Ovary (tissue), 7 donors: ENCODE measurements at regions not wholly inside any gene's neighbourhood (a gene's known extent, or its start where the extent isn't known, plus 50 kb on each side); places are given as distances from the start of the nearest gene placed in this dataset.
"Not testable (repeated sequence)": the region's sequence is repeated elsewhere in the genome, so short reads cannot be mapped to it uniquely, and the experiment has no call there.

ENCODE experiments used
- DNase-seq, 5 donors: peaks; one replicate each; pipeline ENCODE4 v3.0.0-alpha.2; 2019 to 2020
- H3K27ac ChIP-seq, 2 donors: fragments of 200-600 bp; one replicate each; pipeline versions ENCODE4 v1.5.1 to v1.8.0; 2019 to 2022
- H3K27me3 ChIP-seq: fragments of 200-600 bp; one replicate; pipeline ENCODE4 v1.8.0; 2022
- H3K36me3 ChIP-seq: fragments of 200-600 bp; sonication (generic); one replicate; pipeline ENCODE4 v1.5.1; 2019
- H3K4me1 ChIP-seq: one replicate; pipeline ENCODE4 v1.8.1; 2013; ENCODE audit warnings: mild to moderate bottlenecking, moderate library complexity; ENCODE audit not compliant: insufficient read depth
- H3K4me3 ChIP-seq: fragments of 200-600 bp; sonication (generic); one replicate; pipeline ENCODE4 v1.5.1; 2017
- H3K9me3 ChIP-seq, 2 donors: fragments of 200-600 bp in 1 of 2; sonication (generic) in 1 of 2; one replicate each; pipeline versions ENCODE4 v1.5.1 to v1.8.1; 2013 to 2019; ENCODE audit warnings: mild to moderate bottlenecking in 1 of 2, moderate library complexity in 1 of 2
- CTCF ChIP-seq, 3 donors: fragments of 450-650 bp in 2 of 3; fragments of 200-600 bp in 1 of 3; IDR thresholded peaks; one replicate each; pipeline versions ENCODE4 v1.5.1 to v1.8.0; 2016 to 2022; ENCODE audit warnings: antibody characterized with exemption in 3 of 3, mild to moderate bottlenecking in 1 of 3
- EP300 ChIP-seq: sonication (generic); formaldehyde crosslinking; IDR thresholded peaks from one replicate; pipeline ENCODE4 v1.6.1; 2017; ENCODE audit warnings: antibody characterized with exemption
- POLR2A ChIP-seq: fragments of 450-650 bp; IDR thresholded peaks from one replicate; pipeline ENCODE4 v1.6.1; 2017; ENCODE audit warnings: antibody characterized with exemption, mild to moderate bottlenecking, moderate library complexity
- WGBS, 3 donors: extraction: QIAGEN DNeasy Blood & Tissue Kit in 1 of 3; methylation state at CpG; one replicate each; pipeline versions ENCODE4 v1.1.5 to v1.1.7; 2013 to 2017; 5-methylcytosine and 5-hydroxymethylcytosine counted together
- intact Hi-C, 4 donors: fragments of 100-400 bp; cut with DNase I; formaldehyde crosslinking; loops; one replicate each; pipeline versions ENCODE4 v1.11.0 to v1.15.1; 2022 to 2023
- donor health status: DM: no; HTN: no; CAD: no; lungs with moderate emphysema.
- donor health status: DM: no; HTN: no; CAD: no.
- donor health status: Bipolar disorder and iron deficiency.
- donor health status: DM: no; HTN: no; CAD: no.
- donor health status: DM: yes; HTN: yes; CAD: no.

GRCh38 chr6:12359036-12359435 lies 68.9 kb downstream of the EDN1 start:
- WGBS, 3 donors = 55 to 68% (median 61%) methylated on average over 3 of the region's 3 CpGs
- Histone ChIP-seq H3K4me1 (no peaks in the 10 kb centered on the region), H3K27ac (no peak overlapping the region), H3K4me3 (no peak overlapping the region), H3K36me3 (no peaks in the 10 kb centered on the region), H3K9me3 (no peaks in the 10 kb centered on the region), H3K27me3 (no peaks in the 10 kb centered on the region)
- intact Hi-C loops = no loop called here
- no peak for TF ChIP-seq CTCF (IDR thresholded peaks at IDR 0.05)
- TF ChIP-seq EP300 = no peak
- no peak for TF ChIP-seq POLR2A
- no peak for DNase-seq

- WGBS, 3 donors = 88 to 94% (median 93%) methylated on average over 2 of the region's 2 CpGs
- TF ChIP-seq CTCF (IDR thresholded peaks at IDR 0.05) (no peak), EP300 (no peak), POLR2A (no peak)
- no peak for DNase-seq
Measured at GRCh38 chr6:12361042-12361765, 71.0 kb downstream of the EDN1 start.

GRCh38 chr6:12363277-12363650 lies 73.1 kb downstream of the EDN1 start:
- intact Hi-C loops, H3K9me3 ChIP-seq, DNase-seq, H3K27me3 ChIP-seq, H3K4me1 ChIP-seq, H3K36me3 ChIP-seq, H3K4me3 ChIP-seq, H3K27ac ChIP-seq: not testable (repeated sequence)
- 89 to 92% (median 91%) methylated on average over 6 of the region's 6 CpGs for WGBS, 3 donors

More at GRCh38 chr6:12361042-12361765, 71.0 kb downstream of the EDN1 start:
- intact Hi-C loops = no loop called here
- Histone ChIP-seq H3K36me3 (no peaks in the 10 kb centered on the region), H3K4me1 (no peaks in the 10 kb centered on the region), H3K27ac (no peak overlapping the region), H3K4me3 (no peak overlapping the region), H3K9me3 (no peaks in the 10 kb centered on the region), H3K27me3 (no peaks in the 10 kb centered on the region)

- H3K4me3 ChIP-seq = no peak overlapping the region
- TF ChIP-seq POLR2A (no peak), EP300 (no peak), CTCF (IDR thresholded peaks at IDR 0.05) (no peak)
- WGBS, 3 donors = 78 to 83% (median 83%) methylated on average over 11 of the region's 11 CpGs
- no peaks in the 10 kb centered on the region for H3K27me3 ChIP-seq
- H3K4me1 ChIP-seq = no peaks in the 10 kb centered on the region
- intact Hi-C loops = no loop called here
- no peaks in the 10 kb centered on the region for H3K36me3 ChIP-seq
- H3K27ac ChIP-seq = no peak overlapping the region
- no peak for DNase-seq
- H3K9me3 ChIP-seq = no peaks in the 10 kb centered on the region
Measured at GRCh38 chr6:12363651-12364381, 73.7 kb downstream of the EDN1 start.

- Histone ChIP-seq H3K9me3 (no peaks in the 10 kb centered on the region), H3K36me3 (no peaks in the 10 kb centered on the region), H3K27ac (no peak overlapping the region), H3K4me1 (no peaks in the 10 kb centered on the region), H3K4me3 (no peak overlapping the region), H3K27me3 (no peaks in the 10 kb centered on the region)
- 84 to 97% (median 89%) methylated on average over 1 of the region's 1 CpG for WGBS, 3 donors
- no peak for DNase-seq
- TF ChIP-seq EP300 = no peak
- no peak for TF ChIP-seq POLR2A
- no peak for TF ChIP-seq CTCF (IDR thresholded peaks at IDR 0.05)
- intact Hi-C loops = no loop called here
Measured at GRCh38 chr6:12364621-12365020, 74.5 kb downstream of the EDN1 start.
